AG04449 (cell line): ENCODE measurements at regions not wholly inside any gene's neighbourhood (a gene's known extent, or its start where the extent isn't known, plus 50 kb on each side); places are given as distances from the start of the nearest gene placed in this dataset.

Source experiments
- CTCF ChIA-PET: fragments of 350-600 bp; formaldehyde crosslinking; extraction: SDS; loops from one replicate; lab custom pipeline; 2021; ENCODE audit warnings: antibody characterized with exemption; lab: Yijun Ruan, JAX
- POLR2A ChIA-PET: fragments of 400-600, 350-600 bp; formaldehyde crosslinking; extraction: SDS; loops from one replicate; lab custom pipeline; 2020; ENCODE audit warnings: antibody characterized with exemption, inconsistent platforms; lab: Yijun Ruan, JAX
- DNase-seq: peaks from one replicate; pipeline ENCODE4 v3.0.0-alpha.2; 2010; ENCODE audit warnings: low read depth, low spot score
- H3K4me3 ChIP-seq: 2 replicates; pipeline ENCODE4 v1.5.1; 2011; ENCODE audit warnings: low read depth, mild to moderate bottlenecking, control low read depth, low read length
- TF ChIP-seq, protein P1 (sequence below): IDR thresholded peaks from one replicate; pipeline ENCODE4 v1.5.1; 2011; ENCODE audit warnings: mild to moderate bottlenecking, moderate library complexity, low read length, control low read depth, inconsistent platforms; ENCODE audit not compliant: insufficient read depth; ENCODE audit errors: missing control alignments

DNA sequence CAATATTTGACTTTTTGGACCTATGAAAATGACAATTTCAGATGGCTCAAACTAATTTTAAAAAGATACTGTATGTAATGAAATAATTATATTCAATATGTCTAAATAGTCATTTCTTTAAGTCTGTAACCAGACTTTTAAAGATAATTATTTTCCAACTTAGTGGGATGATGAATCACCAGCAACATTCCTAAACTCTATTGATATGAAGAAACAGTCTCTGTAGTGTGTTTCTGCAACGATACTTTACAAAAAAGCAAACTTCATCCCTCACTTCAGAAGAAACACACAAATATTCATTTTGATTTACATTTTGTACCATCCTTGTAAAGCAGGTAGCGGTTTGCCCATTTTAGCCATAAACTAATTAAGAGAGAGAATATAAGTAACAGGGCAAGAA, 417.4 kb downstream of the EFNB2 start:
- H3K4me3 ChIP-seq: no peak overlapping the region
- TF ChIP-seq, protein P1, sequence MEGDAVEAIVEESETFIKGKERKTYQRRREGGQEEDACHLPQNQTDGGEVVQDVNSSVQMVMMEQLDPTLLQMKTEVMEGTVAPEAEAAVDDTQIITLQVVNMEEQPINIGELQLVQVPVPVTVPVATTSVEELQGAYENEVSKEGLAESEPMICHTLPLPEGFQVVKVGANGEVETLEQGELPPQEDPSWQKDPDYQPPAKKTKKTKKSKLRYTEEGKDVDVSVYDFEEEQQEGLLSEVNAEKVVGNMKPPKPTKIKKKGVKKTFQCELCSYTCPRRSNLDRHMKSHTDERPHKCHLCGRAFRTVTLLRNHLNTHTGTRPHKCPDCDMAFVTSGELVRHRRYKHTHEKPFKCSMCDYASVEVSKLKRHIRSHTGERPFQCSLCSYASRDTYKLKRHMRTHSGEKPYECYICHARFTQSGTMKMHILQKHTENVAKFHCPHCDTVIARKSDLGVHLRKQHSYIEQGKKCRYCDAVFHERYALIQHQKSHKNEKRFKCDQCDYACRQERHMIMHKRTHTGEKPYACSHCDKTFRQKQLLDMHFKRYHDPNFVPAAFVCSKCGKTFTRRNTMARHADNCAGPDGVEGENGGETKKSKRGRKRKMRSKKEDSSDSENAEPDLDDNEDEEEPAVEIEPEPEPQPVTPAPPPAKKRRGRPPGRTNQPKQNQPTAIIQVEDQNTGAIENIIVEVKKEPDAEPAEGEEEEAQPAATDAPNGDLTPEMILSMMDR: no peak
- CTCF ChIA-PET: no interaction called here
- POLR2A ChIA-PET: no interaction called here
- no peak for DNase-seq

DNA sequence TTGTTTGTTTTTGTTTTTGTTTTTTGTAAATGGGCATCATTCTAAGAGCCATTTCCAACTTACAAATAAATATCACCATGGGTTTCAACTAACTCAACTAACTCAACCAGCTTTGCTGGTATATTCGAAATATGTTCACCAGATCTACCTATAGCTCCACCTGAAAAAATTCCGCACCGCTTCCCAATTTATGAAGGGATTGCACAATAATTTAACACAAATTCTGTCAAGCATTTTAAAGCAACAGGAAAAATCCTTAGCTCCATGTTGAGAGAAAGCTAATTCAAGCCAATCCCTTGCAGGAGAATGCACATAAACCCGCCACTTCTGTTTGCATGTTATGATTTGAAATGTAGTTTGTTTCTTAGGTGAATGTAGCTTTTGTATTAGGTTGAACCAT, 417.8 kb downstream of the EFNB2 start:
- no peak overlapping the region for H3K4me3 ChIP-seq
- no peak for DNase-seq
- TF ChIP-seq, protein P1: no peak
- CTCF ChIA-PET: interaction anchor here (1.0 kb wide), 1 partner anchor 418 kb away, joined by 3 read pairs; the partner anchor contains the start of gene EFNB2
- POLR2A ChIA-PET: no interaction called here

DNA sequence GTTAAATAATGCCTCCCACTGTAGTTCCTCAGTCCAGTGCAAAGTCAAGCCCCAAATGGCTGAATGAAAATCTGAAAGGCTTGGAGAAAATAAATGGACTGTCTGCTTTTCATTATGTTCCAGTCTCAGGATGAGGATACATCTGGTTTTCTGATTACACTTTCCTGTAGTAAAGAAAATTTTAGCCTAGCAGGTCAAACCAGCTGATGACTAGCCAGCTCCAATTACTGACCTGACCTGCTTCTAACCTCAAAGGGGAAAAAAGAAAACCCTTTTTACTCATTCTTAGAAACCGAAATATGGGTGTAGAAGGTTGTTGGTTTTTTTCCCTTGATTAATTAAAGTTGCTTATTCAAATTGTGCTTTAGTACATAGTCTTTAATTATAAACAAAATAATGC, 418.4 kb downstream of the EFNB2 start:
- ChIA-PET CTCF (interaction anchor here (1.0 kb wide), 1 partner anchor 419 kb away, joined by 3 read pairs; the partner anchor contains the start of gene EFNB2), POLR2A (no interaction called here)
- TF ChIP-seq, protein P1: no peak
- no peak overlapping the region for H3K4me3 ChIP-seq
- no peak for DNase-seq

DNA sequence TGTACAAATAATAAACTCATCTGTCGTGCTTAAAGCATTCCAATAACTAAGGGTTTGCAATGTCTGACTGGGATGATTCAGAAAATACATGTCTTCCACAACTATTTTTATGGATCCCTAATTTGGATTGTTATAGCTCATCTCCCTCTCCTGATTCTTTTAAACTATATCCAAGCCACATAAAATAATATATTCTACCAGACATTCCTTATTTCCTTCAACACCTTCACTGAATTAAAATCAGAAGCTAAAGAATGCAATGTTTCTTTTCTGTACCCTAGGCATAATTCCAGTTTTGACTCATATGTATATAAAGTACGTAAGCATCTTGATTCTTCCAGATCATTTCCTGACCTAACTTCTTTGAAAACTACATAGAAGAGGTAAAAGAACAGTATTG, 420.4 kb downstream of the EFNB2 start:
- DNase-seq: peak; percentile 54
- ChIA-PET CTCF (no interaction called here), POLR2A (no interaction called here)
- H3K4me3 ChIP-seq: no peak overlapping the region
- TF ChIP-seq, protein P1: no peak

DNA sequence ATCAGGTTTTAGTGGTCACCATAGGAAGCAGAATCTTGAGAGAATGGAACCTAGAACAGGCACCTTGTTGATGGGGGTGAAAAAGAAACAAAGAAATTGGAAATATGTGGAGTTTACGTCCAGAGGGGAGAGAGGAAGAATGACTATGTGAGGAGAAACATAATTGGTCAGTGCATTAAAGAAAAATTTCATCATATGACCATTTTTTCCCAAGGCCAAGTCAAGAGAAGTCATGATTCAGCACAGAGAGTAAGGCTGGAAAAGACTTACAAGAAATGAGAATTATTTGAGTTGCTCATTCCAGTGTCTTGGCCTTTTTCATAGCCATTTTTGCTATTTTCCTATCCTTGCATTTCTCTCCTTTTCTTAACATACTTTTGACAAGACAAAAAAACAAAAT, 421.7 kb downstream of the EFNB2 start:
- POLR2A ChIA-PET: no interaction called here
- DNase-seq: no peak
- CTCF ChIA-PET: interaction anchor here (1.1 kb wide), 1 partner anchor 19 kb away, joined by 3 read pairs; no protein-coding TSS in a partner anchor
- TF ChIP-seq, protein P1: no peak
- no peak overlapping the region for H3K4me3 ChIP-seq

DNA sequence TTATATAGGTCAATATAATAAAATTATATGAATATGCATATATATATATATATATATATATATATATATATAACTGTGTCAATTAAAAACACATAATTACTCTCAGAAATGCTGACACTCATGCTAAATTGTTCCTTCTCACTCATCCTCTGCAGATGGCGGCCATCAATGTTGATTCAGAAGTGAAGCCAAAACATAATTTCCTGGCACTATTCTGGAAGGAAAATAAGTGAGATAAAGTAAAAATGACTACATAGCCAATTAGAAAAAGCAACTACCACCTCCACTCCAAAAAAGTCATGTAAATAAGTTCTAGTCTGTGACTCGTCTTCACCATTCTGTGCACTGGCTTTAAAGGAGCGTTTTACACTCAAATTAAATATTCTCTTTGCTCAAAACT, 423.3 kb downstream of the EFNB2 start:
- no peak overlapping the region for H3K4me3 ChIP-seq
- ChIA-PET POLR2A (no interaction called here), CTCF (no interaction called here)
- TF ChIP-seq, protein P1: no peak
- no peak for DNase-seq
